ENCODE measurements at regions not wholly inside any gene's neighbourhood (a gene's known extent, or its start where the extent isn't known, plus 50 kb on each side); places are given as distances from the start of the nearest gene placed in this dataset.

- Mint-ChIP-seq H3K27me3 (peaks cover 39 to 45% of the 10 kb centered on the region in 2 donors), H3K4me3 (no peak overlapping the region), H3K27ac (no peak overlapping the region), H3K4me1 (no peaks in the 10 kb centered on the region), H3K9me3 (no peaks in the 10 kb centered on the region), H3K36me3 (no peaks in the 10 kb centered on the region)
- ATAC-seq (replicated peaks) (no peak), DNase-seq (no peak)
These were observed 69.4 kb upstream of the DAB2IP start for GRCh38 chr9:121581786-121582600.

GRCh38 chr9:121582641-121583040 is 68.8 kb upstream of the DAB2IP start:
- no peak overlapping the region for H3K4me3 Mint-ChIP-seq
- no peak for DNase-seq
- no peak for ATAC-seq (replicated peaks)
- no peaks in the 10 kb centered on the region for H3K36me3 Mint-ChIP-seq
- H3K4me1 Mint-ChIP-seq: no peaks in the 10 kb centered on the region
- H3K9me3 Mint-ChIP-seq: no peaks in the 10 kb centered on the region
- H3K27ac Mint-ChIP-seq: peak overlapping the region; percentile 4
- peaks cover 41 to 52% of the 10 kb centered on the region in 2 donors for H3K27me3 Mint-ChIP-seq

- H3K4me3 Mint-ChIP-seq: no peak overlapping the region
- no peak for ATAC-seq (replicated peaks)
- no peaks in the 10 kb centered on the region for H3K4me1 Mint-ChIP-seq
- peaks cover 50 to 59% of the 10 kb centered on the region in 2 donors for H3K27me3 Mint-ChIP-seq
- H3K36me3 Mint-ChIP-seq: no peaks in the 10 kb centered on the region
- peaks cover 0 to 2% of the 10 kb centered on the region in 2 donors for H3K9me3 Mint-ChIP-seq
- no peak overlapping the region for H3K27ac Mint-ChIP-seq
- DNase-seq: no peak
These were observed 67.0 kb upstream of the DAB2IP start for GRCh38 chr9:121584421-121584820.

GRCh38 chr9:121587863-121588262 is 63.6 kb upstream of the DAB2IP start:
- no peak for DNase-seq
- Mint-ChIP-seq H3K9me3 (peaks cover 0 to 2% of the 10 kb centered on the region in 2 donors), H3K27me3 (peaks cover 49 to 58% of the 10 kb centered on the region in 2 donors), H3K4me3 (no peak overlapping the region), H3K4me1 (no peaks in the 10 kb centered on the region), H3K27ac (no peak overlapping the region), H3K36me3 (no peaks in the 10 kb centered on the region)
- no peak for ATAC-seq (replicated peaks)

DNA sequence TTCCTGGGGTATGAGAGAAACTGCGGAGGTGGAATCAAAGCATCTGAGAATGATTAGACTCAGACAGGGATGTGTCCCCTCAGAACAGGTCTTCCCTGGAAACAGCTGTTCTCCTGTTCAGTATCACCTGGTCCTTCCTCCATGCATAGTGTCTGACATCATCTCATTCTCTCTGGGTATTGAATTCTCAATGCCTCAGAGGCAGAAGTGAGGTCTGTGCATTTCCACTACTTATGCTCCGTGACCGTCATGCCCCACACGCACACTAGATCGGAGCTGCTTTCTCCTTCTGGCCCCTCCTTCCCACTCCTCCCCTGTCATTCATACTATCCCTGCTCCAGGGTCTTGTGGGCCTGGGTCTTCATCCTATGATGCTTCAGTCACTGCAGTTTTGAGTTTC is 61.4 kb upstream of the DAB2IP start:
- H3K27me3 Mint-ChIP-seq: peaks cover 52 to 60% of the 10 kb centered on the region in 2 donors
- ATAC-seq (replicated peaks): no peak

DNA sequence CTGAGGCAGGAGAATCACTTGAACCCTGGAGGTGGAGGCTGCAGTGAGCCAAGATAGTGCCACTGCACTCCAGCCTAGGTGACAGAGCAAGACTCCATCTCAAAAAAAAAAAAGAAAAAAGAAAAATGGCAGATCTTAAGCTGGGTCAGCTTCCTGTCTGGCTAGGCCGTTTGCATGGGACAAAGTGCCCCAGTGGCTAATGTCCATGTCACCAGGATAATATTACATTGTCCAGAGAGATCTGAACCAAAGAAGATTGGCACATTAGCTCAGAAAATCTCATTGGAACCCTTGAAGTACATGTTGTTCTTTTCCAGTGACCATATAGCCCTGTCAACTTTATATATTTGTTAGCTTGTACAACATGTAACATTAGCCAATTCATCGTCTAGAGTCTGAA is 59.2 kb upstream of the DAB2IP start:
- Mint-ChIP-seq H3K27me3 (peaks cover 53 to 70% of the 10 kb centered on the region in 2 donors), H3K27ac (no peak overlapping the region), H3K4me3 (no peak overlapping the region), H3K36me3 (peaks cover 0 to under 1% of the 10 kb centered on the region in 2 donors), H3K4me1 (no peaks in the 10 kb centered on the region), H3K9me3 (peaks cover 5 to 7% of the 10 kb centered on the region in 2 donors)
- no peak for DNase-seq
- ATAC-seq (replicated peaks): no peak

More for the DNA sequence above, 61.4 kb upstream of the DAB2IP start:
- Mint-ChIP-seq H3K36me3 (no peaks in the 10 kb centered on the region), H3K4me1 (no peaks in the 10 kb centered on the region), H3K9me3 (peaks cover 0 to 2% of the 10 kb centered on the region in 2 donors), H3K27ac (no peak overlapping the region), H3K4me3 (no peak overlapping the region)
- no peak for DNase-seq

- no peak for DNase-seq
- Mint-ChIP-seq H3K4me3 (no peak overlapping the region), H3K4me1 (no peaks in the 10 kb centered on the region), H3K27me3 (peaks cover 59 to 70% of the 10 kb centered on the region in 2 donors), H3K9me3 (peaks cover 8 to 11% of the 10 kb centered on the region in 2 donors), H3K36me3 (peaks cover 0 to 7% of the 10 kb centered on the region in 2 donors), H3K27ac (no peak overlapping the region)
- ATAC-seq (replicated peaks): no peak
These were observed 58.4 kb upstream of the DAB2IP start for GRCh38 chr9:121593066-121593465.

DNA sequence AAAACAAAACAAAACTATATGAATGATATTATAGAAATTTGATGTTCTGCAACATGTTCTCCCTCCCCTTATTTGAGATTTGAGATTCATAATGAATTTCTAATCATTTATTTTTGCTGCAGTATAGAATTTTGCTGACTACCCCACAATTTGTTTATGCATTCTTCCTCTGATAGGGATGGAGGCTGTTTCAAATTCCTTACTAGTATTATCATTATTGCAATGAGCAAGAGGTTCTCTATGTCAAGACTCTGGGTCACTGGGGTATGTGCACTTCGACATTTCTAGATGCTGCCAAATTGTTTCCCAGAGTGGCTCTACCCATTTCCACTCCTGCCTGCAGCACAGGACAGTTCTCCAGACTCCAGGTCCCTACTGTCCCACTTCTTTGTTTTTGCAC is 54.9 kb upstream of the DAB2IP start:
- Mint-ChIP-seq H3K27ac (no peak overlapping the region), H3K27me3 (peaks cover 55 to 67% of the 10 kb centered on the region in 2 donors), H3K4me3 (no peak overlapping the region)

DNA sequence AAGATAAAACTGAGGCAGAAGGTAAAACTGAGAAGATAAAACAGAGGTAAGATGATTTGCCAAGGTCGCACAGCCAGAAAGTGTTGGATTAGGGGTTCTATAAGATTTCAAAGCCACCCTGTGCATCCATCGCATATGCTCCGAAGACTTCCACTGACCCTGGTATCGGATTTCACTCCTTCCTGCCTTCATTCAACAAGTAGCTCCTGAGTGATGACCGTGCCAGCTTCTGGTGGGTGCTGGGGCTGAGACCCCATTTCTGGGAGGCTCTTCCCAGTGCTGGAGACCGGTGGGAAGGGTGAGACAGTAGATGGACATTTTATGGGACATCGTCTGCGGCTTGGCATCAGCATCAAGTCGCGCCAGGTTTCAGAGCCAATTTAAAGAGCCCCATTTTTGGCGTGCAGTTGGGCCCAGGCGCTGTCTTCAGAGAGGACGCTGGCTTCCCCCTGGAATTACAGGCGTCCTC is 53.7 kb upstream of the DAB2IP start:
- H3K4me3 Mint-ChIP-seq: no peak overlapping the region
- no peak for ATAC-seq (replicated peaks)
- peaks cover 0 to 7% of the 10 kb centered on the region in 2 donors for H3K36me3 Mint-ChIP-seq
- no peak overlapping the region for H3K27ac Mint-ChIP-seq
- peaks cover 56 to 74% of the 10 kb centered on the region in 2 donors for H3K27me3 Mint-ChIP-seq
- peaks cover 5 to 11% of the 10 kb centered on the region in 2 donors for H3K4me1 Mint-ChIP-seq
- DNase-seq: no peak
- H3K9me3 Mint-ChIP-seq: peaks cover 6 to 11% of the 10 kb centered on the region in 2 donors

More for the DNA sequence above, 54.9 kb upstream of the DAB2IP start:
- no peak for ATAC-seq (replicated peaks)
- H3K4me1 Mint-ChIP-seq: peaks cover 5 to 11% of the 10 kb centered on the region in 2 donors
- H3K9me3 Mint-ChIP-seq: peaks cover 6 to 11% of the 10 kb centered on the region in 2 donors
- H3K36me3 Mint-ChIP-seq: peaks cover 0 to 7% of the 10 kb centered on the region in 2 donors
- DNase-seq: no peak

GRCh38 chr9:121598167-121598964 is 53.1 kb upstream of the DAB2IP start:
- peaks cover 5 to 11% of the 10 kb centered on the region in 2 donors for H3K4me1 Mint-ChIP-seq
- peaks cover 6 to 11% of the 10 kb centered on the region in 2 donors for H3K9me3 Mint-ChIP-seq
- H3K27ac Mint-ChIP-seq: no peak overlapping the region
- H3K27me3 Mint-ChIP-seq: peaks cover 59 to 80% of the 10 kb centered on the region in 2 donors
- ATAC-seq (replicated peaks) (no peak), DNase-seq (no peak)
- peak overlapping the region in 1 of 2 donors; percentile 61 for H3K4me3 Mint-ChIP-seq
- H3K36me3 Mint-ChIP-seq: peaks cover 0 to 7% of the 10 kb centered on the region in 2 donors

DNA sequence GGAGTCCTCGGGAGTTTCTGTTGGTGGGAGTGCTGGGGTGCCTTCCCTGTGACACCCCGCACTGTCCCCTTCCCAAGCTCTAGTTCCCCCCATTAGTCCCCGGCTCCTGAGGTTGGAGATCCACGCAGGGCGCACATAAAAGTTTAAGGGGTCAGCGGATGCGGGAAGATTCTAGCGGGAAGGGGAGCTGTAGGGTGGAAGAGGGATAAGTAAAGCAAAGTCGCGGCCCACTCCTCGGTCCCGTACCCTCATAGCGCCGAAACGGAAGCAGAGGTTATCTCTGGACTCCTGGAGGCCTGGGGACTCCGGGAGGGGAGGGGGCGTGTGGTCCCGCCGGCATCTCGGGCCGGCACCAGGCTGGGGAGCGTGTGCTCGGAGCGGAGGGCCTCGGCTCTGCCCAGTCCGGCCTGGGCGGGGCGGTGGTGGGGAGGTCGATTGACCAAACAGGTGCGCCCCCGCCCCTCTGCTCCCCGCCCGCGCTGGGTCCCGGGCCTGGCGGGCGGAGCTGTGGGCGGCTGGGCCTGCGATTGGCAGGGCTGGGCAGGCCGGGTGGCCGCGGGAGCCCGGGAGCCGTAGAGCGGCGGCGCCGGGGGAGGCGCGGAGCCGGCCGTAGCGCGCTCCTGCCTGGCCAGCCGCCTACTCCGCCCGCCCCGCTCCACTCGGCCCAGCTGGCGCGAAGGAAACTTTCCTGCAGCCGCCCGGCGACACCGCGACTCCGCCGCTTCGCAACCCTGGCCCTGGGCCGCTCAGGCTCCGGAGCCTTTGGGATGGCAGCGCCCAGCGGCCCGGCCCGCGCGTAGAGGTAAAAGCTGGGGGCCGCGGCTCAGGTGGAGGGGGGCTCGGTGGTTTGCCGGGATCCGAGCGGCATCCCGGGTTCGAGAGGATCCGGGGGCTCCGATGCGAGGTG is 52.2 kb upstream of the DAB2IP start:
- Mint-ChIP-seq H3K27ac (peak overlapping the region; percentile 31), H3K4me3 (peak overlapping the region; percentile 56 to 61), H3K4me1 (peaks cover 5 to 11% of the 10 kb centered on the region in 2 donors), H3K36me3 (peaks cover 0 to 7% of the 10 kb centered on the region in 2 donors), H3K27me3 (peaks cover 61 to 81% of the 10 kb centered on the region in 2 donors), H3K9me3 (peaks cover 6 to 11% of the 10 kb centered on the region in 2 donors)
- DNase-seq: no peak
- peak; percentile 34 to 64 for ATAC-seq (replicated peaks)

GRCh38 chr9:121599872-121600585 is 51.4 kb upstream of the DAB2IP start:
- Mint-ChIP-seq H3K27me3 (peaks cover 60 to 72% of the 10 kb centered on the region in 2 donors), H3K27ac (no peak overlapping the region), H3K9me3 (peaks cover 6 to 11% of the 10 kb centered on the region in 2 donors), H3K4me1 (peaks cover 5 to 11% of the 10 kb centered on the region in 2 donors), H3K4me3 (peak overlapping the region; percentile 10 to 44), H3K36me3 (peaks cover 0 to 7% of the 10 kb centered on the region in 2 donors)
- ATAC-seq (replicated peaks) (no peak), DNase-seq (no peak)

DNA sequence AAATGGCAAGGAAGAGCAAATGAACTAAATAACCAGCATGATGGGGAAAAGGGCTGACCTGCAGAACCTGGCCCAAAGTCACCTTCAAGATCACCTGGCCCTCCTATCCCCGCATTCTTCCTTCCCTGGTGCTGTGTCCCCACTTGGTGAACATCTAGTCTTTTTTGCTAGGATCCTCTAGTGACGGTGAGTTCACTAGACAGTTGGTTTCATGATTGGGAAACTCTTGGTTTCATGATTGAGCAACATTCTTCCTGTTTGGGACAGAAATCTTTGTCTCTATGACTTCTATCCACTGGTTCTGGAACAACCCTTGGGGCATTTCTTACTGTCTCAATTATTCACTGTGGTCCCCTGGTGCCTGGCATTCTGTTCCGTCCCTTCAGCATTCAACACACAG is 50.2 kb upstream of the DAB2IP start:
- Mint-ChIP-seq H3K9me3 (peaks cover 6 to 11% of the 10 kb centered on the region in 2 donors), H3K27ac (no peak overlapping the region), H3K27me3 (peaks cover 64 to 66% of the 10 kb centered on the region in 2 donors), H3K4me3 (no peak overlapping the region), H3K36me3 (peaks cover 0 to 7% of the 10 kb centered on the region in 2 donors), H3K4me1 (peaks cover 5 to 11% of the 10 kb centered on the region in 2 donors)
- DNase-seq (no peak), ATAC-seq (replicated peaks) (no peak)

All from stimulated activated naive B cell treated with anti-CD40 and anti-IgM and Interleukin-4, amounts not matched to agents 10 μg/mL and 1 μg/mL and 100 μg/mL, for 72 hours (primary cell).